NCI-H187 (cell line): ENCODE measurements at regions not wholly inside any gene's neighbourhood (a gene's known extent, or its start where the extent isn't known, plus 50 kb on each side); places are given as distances from the start of the nearest gene placed in this dataset.
"Not testable (repeated sequence)": the region's sequence is repeated elsewhere in the genome, so short reads cannot be mapped to it uniquely, and the experiment has no call there.

ENCODE experiments used
- DNase-seq, 2 experiments: peaks; one replicate each; lab custom pipeline; 2025; lab: John Stamatoyannopoulos, UW

DNA sequence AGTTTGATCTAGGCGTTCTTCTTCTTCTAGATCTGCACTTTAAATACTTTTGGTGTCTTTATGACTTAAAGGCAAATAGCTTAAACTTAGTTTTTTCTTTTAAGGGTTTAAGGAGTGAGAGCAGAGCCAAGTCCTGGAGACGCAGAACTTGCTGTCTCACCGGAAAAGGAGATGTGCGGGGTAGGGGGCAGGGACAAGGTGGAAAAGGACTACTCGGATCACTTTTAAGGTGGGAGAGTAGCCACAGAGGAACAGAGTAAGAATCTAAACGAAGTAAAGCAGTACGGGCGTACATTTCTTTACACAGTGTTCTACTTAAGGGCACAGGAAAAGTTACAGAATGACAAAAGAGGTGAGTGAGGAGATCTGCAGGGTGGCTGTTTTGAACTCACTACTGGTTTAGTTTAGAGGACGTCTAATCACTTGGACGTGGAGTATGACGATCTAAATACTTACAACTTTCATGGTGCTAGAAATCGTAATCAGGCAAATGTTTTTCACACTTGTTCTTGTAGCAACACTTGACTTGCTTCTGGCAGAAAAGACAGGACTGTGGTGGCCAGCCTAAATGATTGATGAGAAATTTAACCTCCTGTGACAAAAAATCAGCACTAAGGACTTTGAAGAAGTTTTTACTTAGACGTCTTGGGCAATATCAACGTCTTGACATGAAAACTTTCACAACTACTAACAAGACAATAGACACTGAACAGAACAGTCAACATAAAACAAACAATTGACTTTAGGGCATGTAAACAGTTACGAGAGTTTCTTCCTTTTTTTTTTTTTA is 127.0 kb downstream of the ART5 start:
- not testable (repeated sequence) for DNase-seq

- DNase-seq, result not testable (repeated sequence)
Observed at GRCh38 chr11:3513311-3513710, 128.5 kb downstream of the ART5 start.

DNA sequence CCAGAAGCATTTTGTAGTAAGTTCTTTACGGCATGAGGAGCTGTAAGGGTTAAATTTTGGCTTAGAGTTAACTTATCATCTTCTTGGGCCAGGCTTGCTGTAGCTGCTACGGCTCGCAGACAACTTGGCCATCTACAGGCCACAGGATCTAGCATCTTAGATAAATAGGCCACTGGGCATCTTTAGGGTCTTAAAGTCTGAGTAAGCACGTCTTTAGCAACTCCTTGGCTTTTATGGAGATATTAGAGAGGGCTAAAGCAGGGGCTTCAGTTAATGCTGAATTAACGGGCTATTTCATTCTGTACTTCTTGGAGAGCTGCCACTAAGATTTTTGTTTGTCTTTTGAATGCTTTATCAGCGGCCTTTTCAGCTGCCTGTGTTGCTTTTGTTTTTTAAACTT is 129.0 kb downstream of the ART5 start:
- DNase-seq, result not testable (repeated sequence)

GRCh38 chr11:3512133-3512703 is 129.6 kb downstream of the ART5 start:
- DNase-seq, result not testable (repeated sequence)

GRCh38 chr11:3511416-3512132 is 130.2 kb downstream of the ART5 start:
- not testable (repeated sequence) for DNase-seq

DNA sequence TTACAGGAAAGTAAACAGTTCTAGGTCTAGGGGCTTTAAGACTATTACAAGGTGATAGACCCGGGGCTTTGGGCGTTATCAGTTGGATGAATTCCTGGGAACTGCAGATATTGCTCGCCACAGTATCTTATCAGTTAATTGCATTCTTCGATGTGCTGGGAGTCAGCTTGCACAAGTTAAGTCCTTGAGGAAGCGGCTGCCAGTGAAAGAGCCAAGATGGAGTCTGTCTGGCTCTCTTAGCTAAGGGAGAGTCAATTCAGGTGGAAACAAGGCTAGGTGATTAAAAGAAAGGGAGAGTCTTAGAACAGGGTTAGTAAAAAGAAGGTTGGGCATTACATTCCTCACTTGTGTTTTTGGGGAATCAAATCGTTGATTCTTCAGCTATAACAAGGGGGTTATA is 130.6 kb upstream of the ZNF195 start:
- DNase-seq, result not testable (repeated sequence)

- DNase-seq, result not testable (repeated sequence)
Observed at GRCh38 chr11:3499198-3499597, 120.3 kb upstream of the ZNF195 start.

DNA sequence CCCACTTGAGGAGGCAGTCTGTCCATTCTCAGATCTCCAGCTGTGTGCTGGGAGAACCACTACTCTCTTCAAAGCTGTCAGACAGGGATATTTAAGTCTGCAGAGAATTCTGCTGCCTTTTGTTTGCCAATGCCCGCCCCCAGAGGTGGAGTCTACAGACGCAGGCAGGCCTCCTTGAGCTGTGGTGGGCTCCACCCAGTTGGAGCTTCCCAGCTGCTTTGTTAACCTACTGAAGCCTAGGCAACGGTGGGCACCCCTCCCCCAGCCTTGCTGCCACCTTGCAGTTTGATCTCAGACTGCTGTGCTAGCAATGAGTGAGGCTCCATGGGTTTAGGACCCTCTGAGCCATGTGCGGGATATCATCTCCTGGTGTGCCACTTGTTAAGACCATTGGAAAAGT is 119.4 kb upstream of the ZNF195 start:
- DNase-seq, result not testable (repeated sequence)

GRCh38 chr11:3493152-3493551 is 114.2 kb upstream of the ZNF195 start:
- not testable (repeated sequence) for DNase-seq

DNA sequence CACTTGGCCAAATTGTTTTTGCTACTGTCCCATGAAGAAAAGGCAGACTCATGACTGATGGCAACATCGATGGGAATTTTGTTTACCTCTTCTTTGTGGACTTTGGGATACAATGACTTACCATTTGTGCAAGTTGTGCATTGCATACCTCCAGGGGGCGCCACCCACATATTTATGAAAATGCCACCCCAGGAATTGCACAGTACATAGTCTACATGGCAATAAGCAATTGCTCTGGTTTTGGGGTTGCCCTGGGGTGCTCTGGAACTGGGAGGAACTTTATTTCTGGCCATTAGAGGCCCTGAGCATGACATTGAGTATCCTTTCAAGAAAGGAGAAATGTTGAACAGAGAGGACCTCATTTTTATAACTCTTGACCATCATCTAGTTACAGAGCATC is 109.1 kb upstream of the ZNF195 start:
- DNase-seq, result not testable (repeated sequence)

- DNase-seq, result not testable (repeated sequence)
Observed at GRCh38 chr11:3485737-3486136, 106.8 kb upstream of the ZNF195 start.

DNA sequence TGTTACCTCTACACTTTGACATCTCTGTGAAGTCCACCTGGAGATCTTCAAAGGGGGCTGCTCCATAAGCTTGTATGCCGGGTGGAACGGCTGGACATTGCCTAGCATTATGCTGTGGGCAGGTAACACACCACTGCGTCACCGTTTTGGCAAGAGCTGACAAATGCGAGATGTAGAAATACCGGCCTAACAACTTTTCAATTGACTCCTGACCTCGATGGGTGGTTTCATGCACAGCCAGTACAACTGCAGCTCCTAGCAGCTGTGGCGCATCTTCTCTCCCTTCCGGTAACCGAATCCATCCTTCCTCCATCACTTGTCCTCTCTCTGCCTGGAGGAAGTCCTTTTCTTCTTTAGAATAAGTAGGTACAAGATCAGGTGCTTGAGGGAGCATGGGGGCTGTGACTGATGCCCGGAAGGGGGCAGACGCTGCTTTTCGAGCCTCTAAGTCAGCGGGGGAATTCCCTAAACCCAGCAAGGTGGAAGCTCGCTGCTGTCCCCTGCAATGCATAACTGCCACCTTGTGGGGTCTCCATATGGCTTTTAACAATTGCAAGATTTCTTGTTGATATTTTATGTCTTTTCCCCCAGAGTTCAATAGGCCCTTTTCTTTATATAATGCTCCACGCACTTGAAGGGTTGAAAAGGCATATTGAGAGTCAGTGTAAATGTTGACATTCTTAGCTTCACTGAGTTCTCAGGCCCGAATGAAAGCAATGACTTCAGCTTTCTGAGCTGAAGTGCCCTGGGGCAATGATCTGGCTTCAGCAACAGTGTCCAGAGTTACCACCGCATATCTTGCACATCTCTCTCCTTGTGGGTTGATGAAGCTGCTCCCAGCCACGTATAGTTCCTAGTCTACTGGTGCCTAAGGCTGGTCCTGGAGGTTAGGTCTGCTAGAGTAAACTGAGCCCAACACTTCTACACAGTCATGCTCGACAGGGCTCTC is 98.3 kb upstream of the ZNF195 start:
- not testable (repeated sequence) for DNase-seq

DNA sequence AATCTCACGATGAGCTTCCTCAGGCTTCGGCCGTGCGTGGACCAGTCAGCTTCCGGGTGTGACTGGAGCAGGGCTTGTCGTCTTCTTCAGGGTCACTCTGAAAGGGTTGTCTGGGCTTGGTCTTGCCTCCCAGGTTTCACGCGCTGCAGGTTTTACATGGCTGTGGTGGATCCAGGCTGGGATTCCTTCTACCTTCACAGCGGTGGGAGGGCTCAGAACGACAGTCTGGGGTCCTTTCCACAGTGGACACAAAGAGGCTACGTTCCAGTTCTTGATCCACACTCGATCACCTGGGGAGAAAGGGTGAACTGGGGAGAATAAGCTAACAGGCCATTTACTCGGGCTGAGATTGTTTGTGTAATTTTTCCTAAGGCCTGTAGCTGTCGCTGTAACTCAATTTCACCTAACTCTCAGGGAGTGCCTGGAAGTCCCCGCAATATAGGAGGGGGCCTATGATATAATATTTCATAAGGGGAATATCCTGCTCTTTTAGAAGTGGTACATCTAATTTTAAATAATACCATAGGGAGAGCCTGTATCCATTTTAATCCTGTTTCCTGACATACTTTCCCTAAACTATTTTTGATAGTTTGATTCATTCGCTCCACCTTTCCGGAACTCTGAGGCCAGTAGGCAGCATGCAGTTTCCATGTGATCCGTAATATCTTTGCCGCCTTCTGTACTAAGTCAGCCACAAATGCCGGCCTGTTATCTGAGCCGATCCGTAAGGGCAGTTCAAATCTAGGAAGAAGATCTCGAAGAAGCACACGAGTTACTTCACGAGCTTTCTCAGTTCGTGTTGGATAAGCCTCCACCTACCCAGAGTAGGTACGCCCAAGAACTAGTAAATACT is 97.4 kb upstream of the ZNF195 start:
- DNase-seq, result not testable (repeated sequence)

DNA sequence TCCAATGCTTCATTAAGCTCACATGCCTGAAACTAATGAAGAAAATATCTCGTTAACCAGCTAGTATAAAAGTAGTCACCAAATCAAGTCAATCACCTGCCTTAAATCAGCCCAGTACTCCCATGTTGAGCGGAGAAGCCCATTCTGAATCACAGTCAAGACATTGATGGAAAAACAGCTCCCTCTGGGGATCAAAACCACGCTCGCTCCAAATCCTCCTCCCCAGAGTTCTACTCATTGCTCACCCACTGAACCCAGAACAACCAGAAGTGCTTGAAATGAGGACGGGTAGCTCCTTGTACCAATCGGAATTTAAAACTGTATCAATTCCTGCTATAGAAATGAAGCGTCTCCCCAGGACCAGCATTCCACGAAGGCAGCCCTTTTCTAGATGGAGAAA is 90.0 kb upstream of the ZNF195 start:
- not testable (repeated sequence) for DNase-seq

DNA sequence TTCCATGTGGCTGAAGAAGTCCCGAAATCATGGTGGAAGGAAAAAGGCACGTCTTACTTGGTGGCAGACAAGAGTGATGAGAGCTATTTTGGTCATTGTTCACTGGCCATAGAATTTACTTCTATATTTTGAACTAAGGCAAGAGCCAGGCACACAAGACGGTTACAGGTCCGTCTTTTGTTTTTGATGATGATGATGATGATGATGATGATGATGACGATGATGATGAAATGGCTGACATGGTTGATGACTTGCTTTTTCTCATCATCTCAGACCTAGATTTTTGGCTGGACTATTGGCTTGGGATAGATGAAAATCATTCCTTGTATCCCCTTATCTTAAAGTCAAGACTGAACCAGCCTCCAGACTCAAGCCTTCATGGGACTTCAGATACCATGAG is 88.7 kb upstream of the ZNF195 start:
- DNase-seq, result not testable (repeated sequence)

DNA sequence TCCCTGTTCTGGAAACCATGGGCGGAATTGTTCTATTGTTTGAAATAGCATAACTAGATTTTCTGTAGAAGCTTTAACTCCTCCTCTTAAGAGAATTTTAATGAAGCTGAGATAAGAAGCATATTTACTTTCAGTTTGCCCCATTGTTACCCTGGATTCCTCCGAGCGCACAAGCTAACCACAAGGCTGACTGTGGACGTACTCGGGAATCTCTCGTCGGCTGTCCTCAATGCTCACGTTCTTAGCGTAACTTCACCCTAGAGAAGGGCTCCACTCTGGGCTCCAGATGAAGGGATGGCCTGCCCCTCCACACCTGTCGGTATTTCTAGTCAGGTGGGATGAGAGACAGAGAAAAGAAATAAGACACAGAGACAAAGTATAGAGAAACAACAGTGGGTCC is 76.7 kb upstream of the ZNF195 start:
- not testable (repeated sequence) for DNase-seq

- not testable (repeated sequence) for DNase-seq
Observed at GRCh38 chr11:3454844-3455243, 75.9 kb upstream of the ZNF195 start.

DNA sequence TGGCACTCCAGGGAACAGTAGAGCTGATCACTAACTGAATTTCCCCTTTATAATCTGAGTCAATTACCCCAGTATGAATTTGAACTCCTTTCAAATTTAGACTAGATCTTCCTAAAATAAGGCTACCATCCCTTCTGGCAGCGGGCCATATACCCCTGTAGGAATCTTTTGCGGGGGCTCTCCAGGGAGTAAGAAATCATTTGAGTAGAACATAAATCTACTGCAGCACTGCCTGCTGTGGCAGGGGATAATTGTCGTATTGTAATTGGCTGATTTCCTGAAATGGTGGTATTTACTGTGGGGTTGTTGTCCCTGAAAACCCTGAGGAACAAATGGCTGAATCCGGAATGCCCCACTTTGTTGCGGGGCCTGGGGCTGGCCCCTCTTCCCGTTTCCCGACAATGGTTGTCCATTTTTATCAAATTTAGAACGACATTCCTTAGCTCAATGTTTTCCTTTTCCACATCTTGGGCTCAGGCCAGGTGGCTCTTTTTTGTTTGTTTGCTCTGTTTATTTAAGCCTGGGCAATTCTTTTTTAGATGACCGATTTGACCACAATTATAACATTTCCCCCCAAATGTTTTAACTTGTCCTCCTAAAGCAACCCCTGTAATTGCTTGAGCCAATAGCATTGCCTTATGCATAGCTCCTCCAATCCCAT is 74.8 kb upstream of the ZNF195 start:
- DNase-seq, result not testable (repeated sequence)

GRCh38 chr11:3450822-3451221 is 71.9 kb upstream of the ZNF195 start:
- not testable (repeated sequence) for DNase-seq

GRCh38 chr11:3445535-3445934 is 66.6 kb upstream of the ZNF195 start:
- DNase-seq, result not testable (repeated sequence)
